ENCODE measurements at regions not wholly inside any gene's neighbourhood (a gene's known extent, or its start where the extent isn't known, plus 50 kb on each side); places are given as distances from the start of the nearest gene placed in this dataset.

- TF ChIP-seq, protein P1, sequence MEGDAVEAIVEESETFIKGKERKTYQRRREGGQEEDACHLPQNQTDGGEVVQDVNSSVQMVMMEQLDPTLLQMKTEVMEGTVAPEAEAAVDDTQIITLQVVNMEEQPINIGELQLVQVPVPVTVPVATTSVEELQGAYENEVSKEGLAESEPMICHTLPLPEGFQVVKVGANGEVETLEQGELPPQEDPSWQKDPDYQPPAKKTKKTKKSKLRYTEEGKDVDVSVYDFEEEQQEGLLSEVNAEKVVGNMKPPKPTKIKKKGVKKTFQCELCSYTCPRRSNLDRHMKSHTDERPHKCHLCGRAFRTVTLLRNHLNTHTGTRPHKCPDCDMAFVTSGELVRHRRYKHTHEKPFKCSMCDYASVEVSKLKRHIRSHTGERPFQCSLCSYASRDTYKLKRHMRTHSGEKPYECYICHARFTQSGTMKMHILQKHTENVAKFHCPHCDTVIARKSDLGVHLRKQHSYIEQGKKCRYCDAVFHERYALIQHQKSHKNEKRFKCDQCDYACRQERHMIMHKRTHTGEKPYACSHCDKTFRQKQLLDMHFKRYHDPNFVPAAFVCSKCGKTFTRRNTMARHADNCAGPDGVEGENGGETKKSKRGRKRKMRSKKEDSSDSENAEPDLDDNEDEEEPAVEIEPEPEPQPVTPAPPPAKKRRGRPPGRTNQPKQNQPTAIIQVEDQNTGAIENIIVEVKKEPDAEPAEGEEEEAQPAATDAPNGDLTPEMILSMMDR (conservative IDR thresholded peaks at IDR 0.05; ENCODE audit: low read depth, low read length) = no peak
- no peak overlapping the region for H3K4me3 ChIP-seq (ENCODE audit: low read length)
- DNase-seq (ENCODE audit: low read depth) = no peak
Measured at GRCh38 chr12:46473634-46474329, 101.2 kb upstream of the SLC38A2 start.

DNA sequence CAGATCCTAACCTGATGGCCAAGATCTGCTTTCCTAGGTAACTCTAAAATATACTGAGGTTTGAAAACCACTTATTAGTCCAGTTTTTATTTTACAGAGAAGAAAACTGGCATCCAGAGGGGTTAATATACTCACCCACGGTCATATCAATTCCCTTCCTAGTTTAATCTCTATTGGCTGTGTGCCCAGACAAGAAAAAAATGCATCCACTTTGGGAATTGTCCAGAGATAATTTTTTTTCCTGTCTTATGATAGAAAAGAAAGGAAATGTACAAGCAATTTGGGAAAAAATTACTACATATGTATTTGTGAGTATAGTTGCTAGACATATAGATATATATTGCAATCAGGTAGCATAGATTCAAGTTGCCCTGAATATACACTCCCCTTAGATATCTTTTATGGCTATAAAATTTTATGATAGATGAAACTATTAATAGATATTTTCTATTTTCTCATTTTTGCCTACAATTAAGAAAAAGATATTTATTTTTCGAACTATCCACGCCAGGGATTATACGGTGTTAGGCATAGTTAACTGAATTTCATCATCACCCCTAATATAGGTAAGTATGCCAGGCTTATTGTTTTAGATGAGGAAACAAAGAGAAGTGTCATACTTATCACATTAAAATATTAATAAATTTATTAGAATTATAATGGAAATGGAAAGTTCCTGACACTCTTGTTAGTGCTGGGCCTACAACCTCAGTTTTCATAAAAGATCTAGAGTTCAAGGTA is 100.5 kb upstream of the SLC38A2 start:
- peak; percentile 60 for DNase-seq (ENCODE audit: low read depth)
- no peak overlapping the region for H3K4me3 ChIP-seq (ENCODE audit: low read length)
- TF ChIP-seq, protein P1 (conservative IDR thresholded peaks at IDR 0.05; ENCODE audit: low read depth, low read length) = no peak

GRCh38 chr12:46472144-46472705 is 99.7 kb upstream of the SLC38A2 start:
- H3K4me3 ChIP-seq (ENCODE audit: low read length) = no peak overlapping the region
- DNase-seq (ENCODE audit: low read depth) = no peak
- TF ChIP-seq, protein P1 (conservative IDR thresholded peaks at IDR 0.05; ENCODE audit: low read depth, low read length) = no peak

DNA sequence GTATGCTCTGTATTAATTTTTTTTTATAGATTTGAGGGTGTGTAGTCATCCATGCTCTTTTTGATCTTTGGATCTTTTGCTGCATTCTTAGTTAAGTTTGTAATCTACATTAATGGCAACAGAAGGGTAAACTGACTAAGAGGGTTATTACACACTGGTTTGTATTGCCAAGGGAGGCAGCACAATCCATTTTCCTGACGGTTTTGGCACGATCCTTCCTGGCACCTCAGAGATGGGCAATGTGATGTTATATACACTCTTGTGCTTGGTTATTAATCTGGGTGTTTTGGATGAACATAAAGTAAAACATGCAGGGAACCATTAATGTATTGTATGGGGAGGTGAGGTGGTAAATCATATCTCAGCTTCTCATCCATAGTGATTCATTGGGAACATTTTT is 98.8 kb upstream of the SLC38A2 start:
- TF ChIP-seq, protein P1 (conservative IDR thresholded peaks at IDR 0.05; ENCODE audit: low read depth, low read length) = no peak
- DNase-seq (ENCODE audit: low read depth) = no peak
- H3K4me3 ChIP-seq (ENCODE audit: low read length) = no peak overlapping the region

- no peak for DNase-seq (ENCODE audit: low read depth)
- TF ChIP-seq, protein P1 (conservative IDR thresholded peaks at IDR 0.05; ENCODE audit: low read depth, low read length) = no peak
- no peak overlapping the region for H3K4me3 ChIP-seq (ENCODE audit: low read length)
Measured at GRCh38 chr12:46470975-46471374, 98.4 kb upstream of the SLC38A2 start.

- H3K4me3 ChIP-seq (ENCODE audit: low read length) = no peak overlapping the region
- TF ChIP-seq, protein P1 (conservative IDR thresholded peaks at IDR 0.05; ENCODE audit: low read depth, low read length) = no peak
- DNase-seq (ENCODE audit: low read depth) = no peak
Measured at GRCh38 chr12:46470036-46470627, 97.6 kb upstream of the SLC38A2 start.
